Keratinocyte (primary cell): ENCODE measurements at regions not wholly inside any gene's neighbourhood (a gene's known extent, or its start where the extent isn't known, plus 50 kb on each side); places are given as distances from the start of the nearest gene placed in this dataset.

Experiments used
- DNase-seq: peaks from one replicate; pipeline ENCODE4 v3.0.0-alpha.2; 2011; ENCODE audit warnings: low read depth, missing footprints, low spot score
- FAIRE-seq: peaks from 2 replicates; lab custom pipeline; 2011; peaks lifted over from hg19 to GRCh38; lab: Jason Lieb, UNC
- H2AFZ ChIP-seq: 2 replicates; pipeline ENCODE4 v1.6.0; 2012; ENCODE audit warnings: low read length, control low read depth, inconsistent platforms; ENCODE audit not compliant: control insufficient read depth
- H3K27ac ChIP-seq: 2 replicates; pipeline ENCODE4 v1.5.1; 2011; ENCODE audit warnings: low read length; ENCODE audit not compliant: control insufficient read depth, insufficient read depth
- H3K27me3 ChIP-seq: 3 replicates; pipeline ENCODE4 v1.6.0; 2011; ENCODE audit warnings: low read length; ENCODE audit not compliant: control insufficient read depth, insufficient read depth; ENCODE audit errors: extremely low read depth
- H3K36me3 ChIP-seq, 2 experiments: 2 replicates in 1 of 2; 3 replicates in 1 of 2; pipeline ENCODE4 v1.5.1; 2011; ENCODE audit warnings: low read length in 2 of 2, mild to moderate bottlenecking in 1 of 2; ENCODE audit not compliant: control insufficient read depth in 2 of 2, insufficient read depth in 2 of 2; ENCODE audit errors: extremely low read depth in 1 of 2
- H3K4me1 ChIP-seq: 3 replicates; pipeline ENCODE4 v1.5.1; 2011; ENCODE audit warnings: low read length; ENCODE audit not compliant: control insufficient read depth, insufficient read depth; ENCODE audit errors: extremely low read depth
- H3K4me2 ChIP-seq: 3 replicates; pipeline ENCODE4 v1.6.0; 2011; ENCODE audit warnings: low read depth, low read length; ENCODE audit not compliant: control insufficient read depth, insufficient read depth; ENCODE audit errors: extremely low read depth
- H3K4me3 ChIP-seq, 3 experiments: fragments of 200-600 bp in 1 of 3; sonication (generic) in 1 of 3; 2 replicates in 2 of 3; 3 replicates in 1 of 3; pipeline ENCODE4 v1.5.1; 2011 to 2016; ENCODE audit warnings: low read length in 3 of 3, mild to moderate bottlenecking in 3 of 3, control low read depth in 2 of 3, inconsistent platforms in 1 of 3, low read depth in 1 of 3, mixed read lengths in 1 of 3, mixed run types in 1 of 3, moderate library complexity in 1 of 3; ENCODE audit not compliant: control insufficient read depth in 2 of 3, insufficient read depth in 2 of 3; ENCODE audit errors: extremely low read depth in 1 of 3
- H3K79me2 ChIP-seq: 2 replicates; pipeline ENCODE4 v1.6.0; 2012; ENCODE audit warnings: low read length; ENCODE audit not compliant: control insufficient read depth, insufficient read depth
- H3K9ac ChIP-seq: 3 replicates; pipeline ENCODE4 v1.6.0; 2011; ENCODE audit warnings: low read length; ENCODE audit not compliant: control insufficient read depth, insufficient read depth; ENCODE audit errors: extremely low read depth
- H3K9me1 ChIP-seq: 3 replicates; pipeline ENCODE4 v1.6.0; 2011; ENCODE audit warnings: low read length; ENCODE audit not compliant: control insufficient read depth, insufficient read depth; ENCODE audit errors: extremely low read depth
- H3K9me3 ChIP-seq: 2 replicates; pipeline ENCODE4 v1.5.1; 2012; ENCODE audit warnings: low read depth, low read length; ENCODE audit not compliant: control insufficient read depth
- H4K20me1 ChIP-seq: 3 replicates; pipeline ENCODE4 v1.6.0; 2011; ENCODE audit warnings: low read length; ENCODE audit not compliant: control insufficient read depth, insufficient read depth; ENCODE audit errors: extremely low read depth
- EZH2 ChIP-seq: IDR thresholded peaks from one replicate; pipeline ENCODE4 v1.6.1; 2012; ENCODE audit warnings: inconsistent platforms, mild to moderate bottlenecking, low read length, moderate library complexity
- dilution Hi-C: fragments of 300-500 bp; cut with MboI; formaldehyde crosslinking; loops from one replicate; pipeline ENCODE4 v1.7.0; 2020; ENCODE audit warnings: low sequenced_read_pairs; ENCODE audit not compliant: extremely low pct_ligation_motif_present
- TF ChIP-seq, protein P1 (sequence below), 3 experiments: IDR thresholded peaks in 1 of 3; conservative IDR thresholded peaks in 1 of 3; optimal IDR thresholded peaks in 1 of 3; 2 replicates in 2 of 3; 3 replicates in 1 of 3; pipeline versions ENCODE3 to v1.5.1; 2011; ENCODE audit warnings: low read length in 3 of 3, mild to moderate bottlenecking in 3 of 3, moderate library complexity in 2 of 3, control low read depth in 1 of 3, inconsistent platforms in 1 of 3; ENCODE audit not compliant: insufficient read depth in 2 of 3; ENCODE audit errors: extremely low read depth in 1 of 3

GRCh38 chr6:166253778-166254204 is 54.4 kb downstream of the PRR18 start:
- Histone ChIP-seq H3K36me3 (no peaks in the 10 kb centered on the region), H3K27ac (no peak overlapping the region), H3K79me2 (no peaks in the 10 kb centered on the region), H3K9ac (no peak overlapping the region), H3K27me3 (peaks cover 13% of the 10 kb centered on the region), H4K20me1 (no peaks in the 10 kb centered on the region), H3K4me2 (no peak overlapping the region), H2AFZ (no peak overlapping the region), H3K4me1 (no peaks in the 10 kb centered on the region), H3K9me3 (no peaks in the 10 kb centered on the region), H3K4me3 (no peak overlapping the region), H3K9me1 (no peaks in the 10 kb centered on the region)
- no peak for TF ChIP-seq EZH2
- TF ChIP-seq, protein P1, sequence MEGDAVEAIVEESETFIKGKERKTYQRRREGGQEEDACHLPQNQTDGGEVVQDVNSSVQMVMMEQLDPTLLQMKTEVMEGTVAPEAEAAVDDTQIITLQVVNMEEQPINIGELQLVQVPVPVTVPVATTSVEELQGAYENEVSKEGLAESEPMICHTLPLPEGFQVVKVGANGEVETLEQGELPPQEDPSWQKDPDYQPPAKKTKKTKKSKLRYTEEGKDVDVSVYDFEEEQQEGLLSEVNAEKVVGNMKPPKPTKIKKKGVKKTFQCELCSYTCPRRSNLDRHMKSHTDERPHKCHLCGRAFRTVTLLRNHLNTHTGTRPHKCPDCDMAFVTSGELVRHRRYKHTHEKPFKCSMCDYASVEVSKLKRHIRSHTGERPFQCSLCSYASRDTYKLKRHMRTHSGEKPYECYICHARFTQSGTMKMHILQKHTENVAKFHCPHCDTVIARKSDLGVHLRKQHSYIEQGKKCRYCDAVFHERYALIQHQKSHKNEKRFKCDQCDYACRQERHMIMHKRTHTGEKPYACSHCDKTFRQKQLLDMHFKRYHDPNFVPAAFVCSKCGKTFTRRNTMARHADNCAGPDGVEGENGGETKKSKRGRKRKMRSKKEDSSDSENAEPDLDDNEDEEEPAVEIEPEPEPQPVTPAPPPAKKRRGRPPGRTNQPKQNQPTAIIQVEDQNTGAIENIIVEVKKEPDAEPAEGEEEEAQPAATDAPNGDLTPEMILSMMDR (optimal IDR thresholded peaks at IDR 0.05 in 1 of 3, IDR thresholded peaks at IDR 0.05 in 1 of 3, conservative IDR thresholded peaks at IDR 0.05 in 1 of 3; ENCODE audit: extremely low read depth in 1 of 3, insufficient read depth in 2 of 3, low read length in 3 of 3), result no peak
- FAIRE-seq (no peak), DNase-seq (no peak)
- dilution Hi-C loops, result no loop called here

DNA sequence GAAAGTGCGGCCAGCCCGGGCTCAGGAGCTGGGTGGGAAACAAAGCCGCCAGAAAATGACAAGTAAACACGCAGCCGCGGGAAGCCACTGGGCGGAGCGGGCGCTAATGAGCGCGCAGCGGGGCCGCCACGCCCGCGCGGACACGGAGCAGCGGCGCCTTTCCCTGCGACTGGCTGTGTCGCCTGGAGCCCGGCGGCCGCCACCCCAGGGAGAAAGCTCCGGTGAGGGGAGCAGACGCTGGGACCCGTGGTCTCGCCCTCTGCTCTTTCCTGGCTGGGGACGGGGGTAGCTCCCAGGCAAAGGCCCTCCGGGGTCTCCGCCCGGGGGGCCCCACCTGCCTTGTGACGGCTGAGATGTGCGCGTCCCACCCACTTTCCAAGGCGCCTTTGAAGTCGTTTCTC is 54.9 kb downstream of the PRR18 start:
- Histone ChIP-seq H3K27me3 (peaks cover 13% of the 10 kb centered on the region), H3K4me1 (no peaks in the 10 kb centered on the region), H3K9ac (no peak overlapping the region), H2AFZ (no peak overlapping the region), H3K4me2 (peak overlapping the region; percentile 2), H3K9me3 (no peaks in the 10 kb centered on the region), H3K4me3 (no peak overlapping the region), H3K27ac (no peak overlapping the region), H3K79me2 (no peaks in the 10 kb centered on the region), H3K9me1 (no peaks in the 10 kb centered on the region), H3K36me3 (no peaks in the 10 kb centered on the region), H4K20me1 (no peaks in the 10 kb centered on the region)
- dilution Hi-C loops, result no loop called here
- FAIRE-seq (no peak), DNase-seq (no peak)
- no peak for TF ChIP-seq EZH2
- TF ChIP-seq, protein P1 (optimal IDR thresholded peaks at IDR 0.05 in 1 of 3, IDR thresholded peaks at IDR 0.05 in 1 of 3, conservative IDR thresholded peaks at IDR 0.05 in 1 of 3; ENCODE audit: extremely low read depth in 1 of 3, insufficient read depth in 2 of 3, low read length in 3 of 3), result no peak
